Upper lobe of right lung (tissue), 1 donor: ENCODE measurements at regions not wholly inside any gene's neighbourhood (a gene's known extent, or its start where the extent isn't known, plus 50 kb on each side); places are given as distances from the start of the nearest gene placed in this dataset.

ENCODE experiments used
- ATAC-seq: fragments of 200-7000 bp; cut with Tn5 transposase; one replicate; pipeline ENCODE4 v1.9.1; 2020; ENCODE audit warnings: mild to moderate bottlenecking, moderate library complexity
- DNase-seq: peaks from one replicate; pipeline ENCODE4 v3.0.0-alpha.2; 2020
- H3K27ac ChIP-seq: fragments of 200-600 bp; one replicate; pipeline ENCODE4 v1.8.0; 2022
- H3K27me3 ChIP-seq: fragments of 200-600 bp; one replicate; pipeline ENCODE4 v1.8.0; 2022; ENCODE audit warnings: mild to moderate bottlenecking
- H3K36me3 ChIP-seq: fragments of 200-600 bp; one replicate; pipeline ENCODE4 v1.8.0; 2022
- H3K4me1 ChIP-seq: fragments of 200-600 bp; one replicate; pipeline ENCODE4 v1.8.0; 2022
- H3K4me3 ChIP-seq: fragments of 200-600 bp; one replicate; pipeline ENCODE4 v1.8.0; 2022; ENCODE audit warnings: mild to moderate bottlenecking
- H3K9me3 ChIP-seq: fragments of 200-600 bp; one replicate; pipeline ENCODE4 v1.8.0; 2022
- CTCF ChIP-seq: fragments of 200-600 bp; IDR thresholded peaks from one replicate; pipeline ENCODE4 v1.8.0; 2022; ENCODE audit warnings: antibody characterized with exemption
- intact Hi-C: fragments of 100-400 bp; cut with DNase I; formaldehyde crosslinking; loops from one replicate; pipeline ENCODE4 v1.11.0; 2022
- donor health status: DM: no; HTN: yes; CAD: no; lungs with severe emphysema.

- no peak for DNase-seq
Measured at GRCh38 chr22:47335460-47335859, 573.0 kb downstream of the TBC1D22A start.

DNA sequence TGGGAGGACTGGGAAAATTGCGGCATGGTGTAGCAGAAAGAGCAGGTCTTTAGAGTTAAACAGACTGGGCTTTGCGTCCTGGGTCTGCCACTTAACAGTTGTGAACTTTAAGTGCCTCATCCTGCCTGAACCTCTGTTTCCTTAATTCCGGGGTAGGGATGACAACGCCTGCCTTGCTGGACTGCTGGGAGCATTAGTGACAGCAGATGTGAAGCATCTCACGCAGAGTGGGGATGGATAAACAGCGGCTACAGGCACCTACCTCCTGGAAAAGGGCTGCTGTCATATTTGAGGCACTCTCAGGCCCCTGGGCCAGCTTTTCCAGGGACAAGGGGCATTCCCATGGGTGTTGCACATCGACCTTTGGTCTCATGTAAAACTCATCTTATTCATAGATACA is 572.2 kb downstream of the TBC1D22A start:
- H3K9me3 ChIP-seq, result no peaks in the 10 kb centered on the region
- intact Hi-C loops, result no loop called here
- no peaks in the 10 kb centered on the region for H3K27me3 ChIP-seq
- ATAC-seq, result no peak
- no peak for DNase-seq
- H3K4me3 ChIP-seq, result no peak overlapping the region
- H3K36me3 ChIP-seq, result no peaks in the 10 kb centered on the region
- no peak overlapping the region for H3K27ac ChIP-seq
- no peaks in the 10 kb centered on the region for H3K4me1 ChIP-seq
- no peak for TF ChIP-seq CTCF

More at GRCh38 chr22:47335460-47335859, 573.0 kb downstream of the TBC1D22A start:
- no peak for ATAC-seq
- no peak for TF ChIP-seq CTCF
- intact Hi-C loops, result no loop called here
- Histone ChIP-seq H3K4me3 (no peak overlapping the region), H3K27me3 (no peaks in the 10 kb centered on the region), H3K36me3 (no peaks in the 10 kb centered on the region), H3K9me3 (no peaks in the 10 kb centered on the region), H3K4me1 (no peaks in the 10 kb centered on the region), H3K27ac (no peak overlapping the region)

DNA sequence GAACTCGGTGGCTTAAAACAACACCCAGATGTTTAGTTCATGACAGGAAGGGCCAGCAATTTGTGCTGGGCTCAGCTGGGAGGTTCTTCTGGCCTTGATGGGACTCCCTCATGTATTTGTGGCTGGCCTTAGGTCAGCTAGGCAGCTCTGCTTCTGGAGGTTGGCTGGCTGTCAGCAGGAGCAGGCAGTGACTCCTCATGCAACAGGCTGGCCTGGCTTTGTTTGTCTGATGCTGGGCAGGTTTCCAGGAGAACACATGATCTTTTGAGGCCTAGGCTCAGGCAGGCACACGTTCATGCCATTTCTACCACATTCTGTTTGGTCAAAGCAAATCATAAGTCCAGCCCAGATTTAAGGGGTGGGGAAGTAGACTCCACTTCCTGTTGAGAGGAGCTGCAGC is 571.2 kb downstream of the TBC1D22A start:
- intact Hi-C loops, result no loop called here
- TF ChIP-seq CTCF, result no peak
- no peak for DNase-seq

DNA sequence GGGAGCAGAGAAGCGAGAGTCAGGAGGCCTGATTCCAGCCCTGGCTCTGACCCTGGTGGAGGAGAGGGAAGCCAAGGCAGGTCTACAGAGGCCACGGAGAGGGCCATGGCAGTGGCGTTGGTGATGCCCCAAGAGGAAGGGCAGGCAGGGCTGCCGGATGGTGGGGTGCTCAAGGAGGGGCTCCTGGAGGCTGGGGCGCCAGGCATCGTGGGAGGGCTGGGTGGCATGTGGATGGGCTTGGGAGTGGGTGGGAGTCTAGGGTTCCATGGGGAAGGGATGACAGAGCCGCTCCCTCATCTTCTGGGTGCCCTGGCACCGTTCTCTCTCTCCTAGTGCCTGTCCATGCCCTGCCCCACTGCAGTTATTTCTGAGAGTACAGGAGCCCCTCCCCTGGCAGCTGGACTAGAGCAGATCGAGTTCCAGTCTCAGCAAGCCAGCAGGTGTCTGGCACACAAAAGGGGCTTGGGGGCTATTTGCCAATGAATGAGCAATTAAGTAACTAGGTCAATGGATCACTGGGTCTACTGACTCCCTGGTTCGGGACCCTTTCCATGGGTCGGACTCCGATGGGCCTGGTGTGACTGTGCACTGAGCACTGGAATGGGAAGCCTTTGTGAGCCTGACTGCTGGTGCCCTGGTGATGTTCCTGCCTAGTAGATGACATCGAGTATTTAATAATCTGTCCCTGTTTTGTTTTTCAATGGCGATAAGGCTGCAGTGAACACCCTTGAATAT is 570.0 kb downstream of the TBC1D22A start:
- Histone ChIP-seq H3K4me1 (no peaks in the 10 kb centered on the region), H3K27me3 (no peaks in the 10 kb centered on the region), H3K27ac (no peak overlapping the region), H3K36me3 (no peaks in the 10 kb centered on the region), H3K4me3 (no peak overlapping the region), H3K9me3 (no peaks in the 10 kb centered on the region)
- no peak for DNase-seq
- intact Hi-C loops, result no loop called here
- no peak for ATAC-seq
- no peak for TF ChIP-seq CTCF

More for the DNA sequence above, 571.2 kb downstream of the TBC1D22A start:
- Histone ChIP-seq H3K9me3 (no peaks in the 10 kb centered on the region), H3K4me3 (no peak overlapping the region), H3K27ac (no peak overlapping the region), H3K27me3 (no peaks in the 10 kb centered on the region), H3K36me3 (no peaks in the 10 kb centered on the region), H3K4me1 (no peaks in the 10 kb centered on the region)
- no peak for ATAC-seq

DNA sequence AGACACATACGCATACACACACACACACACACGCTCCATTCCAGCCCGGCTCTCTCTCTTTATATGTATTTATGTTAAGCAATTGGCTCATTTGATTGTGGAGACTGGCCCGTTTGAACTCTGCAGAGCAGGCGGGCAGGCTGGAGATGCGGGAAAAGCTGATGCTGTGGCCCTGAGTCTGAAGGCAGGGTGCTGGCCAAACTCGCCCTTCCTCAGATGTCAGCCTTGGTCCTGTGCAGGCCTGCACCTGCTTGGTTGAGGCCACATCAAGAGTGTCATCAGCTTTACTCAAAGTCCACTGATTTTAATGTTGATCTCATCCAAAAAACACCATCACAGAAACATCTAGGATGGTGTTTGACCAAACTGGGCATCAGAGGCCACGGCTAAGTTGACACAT is 569.3 kb downstream of the TBC1D22A start:
- H3K27ac ChIP-seq, result no peak overlapping the region
- no peaks in the 10 kb centered on the region for H3K9me3 ChIP-seq
- no peaks in the 10 kb centered on the region for H3K27me3 ChIP-seq
- H3K4me1 ChIP-seq, result no peaks in the 10 kb centered on the region
- no peaks in the 10 kb centered on the region for H3K36me3 ChIP-seq
- DNase-seq (no peak), ATAC-seq (no peak)
- TF ChIP-seq CTCF, result no peak
- intact Hi-C loops, result no loop called here
- no peak overlapping the region for H3K4me3 ChIP-seq
